GM23338 (cell line): ENCODE measurements at regions not wholly inside any gene's neighbourhood (a gene's known extent, or its start where the extent isn't known, plus 50 kb on each side); places are given as distances from the start of the nearest gene placed in this dataset.

Experiments used
- ATAC-seq: fragments of 200-7000 bp; cut with Tn5 transposase; 3 replicates; pipeline ENCODE4 v1.9.1; 2020
- DNase-seq: peaks from one replicate; pipeline ENCODE4 v3.0.0-alpha.2; 2015; ENCODE audit warnings: low spot score
- H2AFZ ChIP-seq: fragments of 200-600 bp; sonication (generic); 2 replicates; pipeline ENCODE4 v1.8.0; 2016; ENCODE audit warnings: antibody characterized with exemption, mild to moderate bottlenecking, moderate library complexity
- H3F3A ChIP-seq: fragments of 200-600 bp; sonication (generic); replicated peaks from 2 replicates; pipeline ENCODE4 v1.8.0; 2017; ENCODE audit warnings: antibody characterized with exemption, mixed run types, low read depth
- H3K27ac ChIP-seq: fragments of 200-600 bp; sonication (generic); 2 replicates; pipeline ENCODE4 v1.6.1; 2016; ENCODE audit warnings: low read depth
- H3K27me3 ChIP-seq: fragments of 200-600 bp; sonication (generic); 2 replicates; pipeline ENCODE4 v1.8.0; 2016; ENCODE audit warnings: mild to moderate bottlenecking, mixed run types, moderate library complexity; ENCODE audit not compliant: insufficient read depth
- H3K36me3 ChIP-seq: fragments of 200-600 bp; sonication (generic); 2 replicates; pipeline ENCODE4 v1.8.0; 2016; ENCODE audit warnings: mild to moderate bottlenecking; ENCODE audit not compliant: insufficient read depth
- H3K4me1 ChIP-seq: fragments of 200-600 bp; sonication (generic); 2 replicates; pipeline ENCODE4 v1.8.0; 2016; ENCODE audit warnings: mild to moderate bottlenecking, moderate library complexity; ENCODE audit not compliant: insufficient read depth
- H3K4me2 ChIP-seq: fragments of 200-600 bp; sonication (generic); 2 replicates; pipeline ENCODE4 v1.7.1; 2017; ENCODE audit warnings: mixed run types
- H3K4me3 ChIP-seq: fragments of 200-600 bp; sonication (generic); 2 replicates; pipeline ENCODE4 v1.6.1; 2016; ENCODE audit warnings: mixed run types
- H3K79me2 ChIP-seq: fragments of 200-600 bp; sonication (generic); replicated peaks from 2 replicates; pipeline ENCODE4 v1.8.0; 2017; ENCODE audit warnings: mild to moderate bottlenecking; ENCODE audit not compliant: insufficient read depth
- H3K9me2 ChIP-seq: fragments of 200-600 bp; sonication (generic); 2 replicates; pipeline ENCODE4 v1.8.0; 2017; ENCODE audit not compliant: insufficient read depth
- H4K20me1 ChIP-seq: fragments of 200-600 bp; sonication (generic); replicated peaks from 2 replicates; pipeline ENCODE4 v1.8.0; 2017; ENCODE audit warnings: mild to moderate bottlenecking; ENCODE audit not compliant: insufficient read depth
- H3K27ac Mint-ChIP-seq: 2 replicates; pipeline ENCODE4 v1.8.0; 2020; ENCODE audit warnings: inconsistent platforms, mild to moderate bottlenecking, moderate library complexity, mixed read lengths
- H3K27me3 Mint-ChIP-seq: 3 replicates; pipeline ENCODE4 v1.8.0; 2022; ENCODE audit warnings: low read depth, mild to moderate bottlenecking, moderate library complexity, mixed read lengths, inconsistent platforms; ENCODE audit not compliant: insufficient read depth, poor library complexity
- H3K36me3 Mint-ChIP-seq: 3 replicates; pipeline ENCODE4 v1.8.0; 2021; ENCODE audit warnings: low read depth, mild to moderate bottlenecking, inconsistent platforms, moderate library complexity, mixed read lengths
- H3K4me1 Mint-ChIP-seq: 3 replicates; pipeline ENCODE4 v1.8.0; 2020; ENCODE audit warnings: mild to moderate bottlenecking, inconsistent platforms, mixed read lengths
- H3K4me3 Mint-ChIP-seq: 3 replicates; pipeline ENCODE4 v1.8.0; 2021; ENCODE audit warnings: moderate library complexity, mild to moderate bottlenecking, inconsistent platforms, mixed read lengths
- H3K9me3 Mint-ChIP-seq: 3 replicates; pipeline ENCODE4 v1.8.0; 2020; ENCODE audit warnings: moderate library complexity, mild to moderate bottlenecking, inconsistent platforms, mixed read lengths
- CREB1 ChIP-seq: fragments of 250-450 bp; sonication (Bioruptor Pico); IDR thresholded peaks from 2 replicates; pipeline ENCODE4 v1.5.0; 2020; ENCODE audit warnings: low read depth, mild to moderate bottlenecking, moderate library complexity
- EZH2 ChIP-seq: fragments of 200-600 bp; sonication (generic); IDR thresholded peaks from one replicate; pipeline ENCODE4 v1.8.0; 2017; ENCODE audit warnings: antibody characterized with exemption, mild to moderate bottlenecking, low read depth; ENCODE audit not compliant: unreplicated experiment
- EZH2phosphoT487 ChIP-seq: fragments of 200-600 bp; sonication (generic); IDR thresholded peaks from one replicate; pipeline ENCODE4 v1.8.1; 2018; ENCODE audit warnings: antibody characterized with exemption; ENCODE audit not compliant: unreplicated experiment
- NANOG ChIP-seq: IDR thresholded peaks from 2 replicates; pipeline ENCODE4 v1.6.1; 2016; ENCODE audit warnings: antibody characterized with exemption, borderline replicate concordance
- STAT1 ChIP-seq: IDR thresholded peaks from one replicate; pipeline ENCODE4 v1.6.1; 2016; ENCODE audit warnings: antibody characterized with exemption; ENCODE audit not compliant: unreplicated experiment
- ZNF331 ChIP-seq: fragments of 250-450 bp; sonication (Bioruptor Pico); IDR thresholded peaks from 2 replicates; pipeline ENCODE4 v1.5.0; 2020; ENCODE audit warnings: low read depth, mild to moderate bottlenecking, moderate library complexity
- TF ChIP-seq, protein P1 (sequence below): fragments of 250-450 bp; sonication (Bioruptor Pico); IDR thresholded peaks from 2 replicates; pipeline ENCODE4 v1.5.0; 2020; ENCODE audit warnings: mild to moderate bottlenecking, moderate library complexity
- TF ChIP-seq, protein P2 (sequence below), 2 experiments: fragments of 200-600 bp in 1 of 2; sonication (generic) in 1 of 2; conservative IDR thresholded peaks; 2 replicates each; pipeline versions ENCODE4 v1.5.1 to v1.6.1; 2016 to 2017; ENCODE audit warnings: antibody characterized with exemption in 2 of 2, low read depth in 2 of 2, mild to moderate bottlenecking in 2 of 2, moderate library complexity in 1 of 2

DNA sequence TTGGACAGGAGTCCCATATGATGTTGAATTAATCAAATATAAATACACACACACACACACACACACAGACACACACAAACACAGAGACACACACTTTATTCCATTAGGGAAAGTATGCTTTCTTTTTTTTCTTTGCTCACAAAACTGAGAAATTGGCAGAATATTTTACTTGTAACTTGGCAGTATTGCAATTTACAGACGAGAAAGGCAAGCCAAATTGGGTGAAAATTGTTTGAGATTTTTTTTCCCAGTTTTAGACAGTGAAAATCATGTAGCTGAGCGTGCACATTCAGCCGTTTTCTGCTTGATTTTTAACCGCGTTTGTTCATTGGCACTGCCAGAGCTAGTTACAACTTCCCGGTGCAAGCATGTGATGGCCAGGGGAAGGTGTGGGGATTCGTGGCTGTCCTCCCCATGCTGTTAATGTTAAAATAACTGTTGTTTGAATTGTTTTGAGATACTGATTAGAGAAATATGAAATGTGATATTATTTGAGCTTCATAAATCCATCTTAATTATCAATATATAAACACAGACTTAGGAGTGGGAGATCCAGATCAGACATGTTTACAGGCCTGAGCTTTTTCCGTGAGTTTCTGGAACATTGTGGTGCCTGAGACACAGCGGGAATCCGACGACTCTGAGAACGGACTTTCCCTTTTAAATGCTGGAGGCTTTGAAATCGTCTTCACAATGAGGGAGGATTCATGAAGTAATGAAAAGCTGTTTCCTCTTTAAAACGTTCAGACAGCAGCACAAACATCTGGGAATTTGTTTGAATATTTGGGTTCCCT lies 125.5 kb downstream of the KCNRG start:
- H3K9me3 Mint-ChIP-seq = no peaks in the 10 kb centered on the region
- no peaks in the 10 kb centered on the region for H4K20me1 ChIP-seq
- H3K4me3 Mint-ChIP-seq = peak overlapping the region; percentile 9
- peaks cover 27% of the 10 kb centered on the region for H3K4me1 Mint-ChIP-seq
- no peaks in the 10 kb centered on the region for H3K36me3 ChIP-seq
- H3K4me3 ChIP-seq = peak overlapping the region; percentile 21
- H3K4me2 ChIP-seq = peak overlapping the region; percentile 60
- H3K27ac ChIP-seq = no peak overlapping the region
- H3K9me2 ChIP-seq = no peaks in the 10 kb centered on the region
- no peaks in the 10 kb centered on the region for H3F3A ChIP-seq
- peak; percentile 80 for ATAC-seq
- H2AFZ ChIP-seq = peak overlapping the region; percentile 1; the same call in 1 of the 2 replicates
- DNase-seq = peak; percentile 75
- no peaks in the 10 kb centered on the region for H3K79me2 ChIP-seq
- peaks cover 23% of the 10 kb centered on the region for H3K4me1 ChIP-seq
- H3K27me3 Mint-ChIP-seq = peaks cover 8% of the 10 kb centered on the region
- H3K27me3 ChIP-seq = peaks cover 19% of the 10 kb centered on the region
- TF ChIP-seq NANOG (peak; percentile 66; the same call in 1 of the 2 replicates), EZH2 (no peak)
- TF ChIP-seq, protein P1, sequence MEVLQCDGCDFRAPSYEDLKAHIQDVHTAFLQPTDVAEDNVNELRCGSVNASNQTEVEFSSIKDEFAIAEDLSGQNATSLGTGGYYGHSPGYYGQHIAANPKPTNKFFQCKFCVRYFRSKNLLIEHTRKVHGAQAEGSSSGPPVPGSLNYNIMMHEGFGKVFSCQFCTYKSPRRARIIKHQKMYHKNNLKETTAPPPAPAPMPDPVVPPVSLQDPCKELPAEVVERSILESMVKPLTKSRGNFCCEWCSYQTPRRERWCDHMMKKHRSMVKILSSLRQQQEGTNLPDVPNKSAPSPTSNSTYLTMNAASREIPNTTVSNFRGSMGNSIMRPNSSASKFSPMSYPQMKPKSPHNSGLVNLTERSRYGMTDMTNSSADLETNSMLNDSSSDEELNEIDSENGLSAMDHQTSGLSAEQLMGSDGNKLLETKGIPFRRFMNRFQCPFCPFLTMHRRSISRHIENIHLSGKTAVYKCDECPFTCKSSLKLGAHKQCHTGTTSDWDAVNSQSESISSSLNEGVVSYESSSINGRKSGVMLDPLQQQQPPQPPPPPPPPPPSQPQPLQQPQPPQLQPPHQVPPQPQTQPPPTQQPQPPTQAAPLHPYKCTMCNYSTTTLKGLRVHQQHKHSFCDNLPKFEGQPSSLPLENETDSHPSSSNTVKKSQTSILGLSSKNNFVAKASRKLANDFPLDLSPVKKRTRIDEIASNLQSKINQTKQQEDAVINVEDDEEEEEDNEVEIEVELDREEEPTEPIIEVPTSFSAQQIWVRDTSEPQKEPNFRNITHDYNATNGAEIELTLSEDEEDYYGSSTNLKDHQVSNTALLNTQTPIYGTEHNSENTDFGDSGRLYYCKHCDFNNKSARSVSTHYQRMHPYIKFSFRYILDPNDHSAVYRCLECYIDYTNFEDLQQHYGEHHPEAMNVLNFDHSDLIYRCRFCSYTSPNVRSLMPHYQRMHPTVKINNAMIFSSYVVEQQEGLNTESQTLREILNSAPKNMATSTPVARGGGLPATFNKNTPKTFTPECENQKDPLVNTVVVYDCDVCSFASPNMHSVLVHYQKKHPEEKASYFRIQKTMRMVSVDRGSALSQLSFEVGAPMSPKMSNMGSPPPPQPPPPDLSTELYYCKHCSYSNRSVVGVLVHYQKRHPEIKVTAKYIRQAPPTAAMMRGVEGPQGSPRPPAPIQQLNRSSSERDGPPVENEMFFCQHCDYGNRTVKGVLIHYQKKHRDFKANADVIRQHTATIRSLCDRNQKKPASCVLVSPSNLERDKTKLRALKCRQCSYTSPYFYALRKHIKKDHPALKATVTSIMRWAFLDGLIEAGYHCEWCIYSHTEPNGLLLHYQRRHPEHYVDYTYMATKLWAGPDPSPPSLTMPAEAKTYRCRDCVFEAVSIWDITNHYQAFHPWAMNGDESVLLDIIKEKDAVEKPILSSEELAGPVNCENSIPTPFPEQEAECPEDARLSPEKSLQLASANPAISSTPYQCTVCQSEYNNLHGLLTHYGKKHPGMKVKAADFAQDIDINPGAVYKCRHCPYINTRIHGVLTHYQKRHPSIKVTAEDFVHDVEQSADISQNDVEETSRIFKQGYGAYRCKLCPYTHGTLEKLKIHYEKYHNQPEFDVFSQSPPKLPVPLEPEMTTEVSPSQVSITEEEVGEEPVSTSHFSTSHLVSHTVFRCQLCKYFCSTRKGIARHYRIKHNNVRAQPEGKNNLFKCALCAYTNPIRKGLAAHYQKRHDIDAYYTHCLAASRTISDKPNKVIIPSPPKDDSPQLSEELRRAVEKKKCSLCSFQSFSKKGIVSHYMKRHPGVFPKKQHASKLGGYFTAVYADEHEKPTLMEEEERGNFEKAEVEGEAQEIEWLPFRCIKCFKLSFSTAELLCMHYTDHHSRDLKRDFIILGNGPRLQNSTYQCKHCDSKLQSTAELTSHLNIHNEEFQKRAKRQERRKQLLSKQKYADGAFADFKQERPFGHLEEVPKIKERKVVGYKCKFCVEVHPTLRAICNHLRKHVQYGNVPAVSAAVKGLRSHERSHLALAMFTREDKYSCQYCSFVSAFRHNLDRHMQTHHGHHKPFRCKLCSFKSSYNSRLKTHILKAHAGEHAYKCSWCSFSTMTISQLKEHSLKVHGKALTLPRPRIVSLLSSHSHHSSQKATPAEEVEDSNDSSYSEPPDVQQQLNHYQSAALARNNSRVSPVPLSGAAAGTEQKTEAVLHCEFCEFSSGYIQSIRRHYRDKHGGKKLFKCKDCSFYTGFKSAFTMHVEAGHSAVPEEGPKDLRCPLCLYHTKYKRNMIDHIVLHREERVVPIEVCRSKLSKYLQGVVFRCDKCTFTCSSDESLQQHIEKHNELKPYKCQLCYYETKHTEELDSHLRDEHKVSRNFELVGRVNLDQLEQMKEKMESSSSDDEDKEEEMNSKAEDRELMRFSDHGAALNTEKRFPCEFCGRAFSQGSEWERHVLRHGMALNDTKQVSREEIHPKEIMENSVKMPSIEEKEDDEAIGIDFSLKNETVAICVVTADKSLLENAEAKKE (CRISPR knock-in tag) = peak; percentile 61; the same call in 1 of the 2 replicates
- H3K36me3 Mint-ChIP-seq = no peaks in the 10 kb centered on the region
- peak overlapping the region; percentile 31; the same call in 1 of the 2 replicates for H3K27ac Mint-ChIP-seq

DNA sequence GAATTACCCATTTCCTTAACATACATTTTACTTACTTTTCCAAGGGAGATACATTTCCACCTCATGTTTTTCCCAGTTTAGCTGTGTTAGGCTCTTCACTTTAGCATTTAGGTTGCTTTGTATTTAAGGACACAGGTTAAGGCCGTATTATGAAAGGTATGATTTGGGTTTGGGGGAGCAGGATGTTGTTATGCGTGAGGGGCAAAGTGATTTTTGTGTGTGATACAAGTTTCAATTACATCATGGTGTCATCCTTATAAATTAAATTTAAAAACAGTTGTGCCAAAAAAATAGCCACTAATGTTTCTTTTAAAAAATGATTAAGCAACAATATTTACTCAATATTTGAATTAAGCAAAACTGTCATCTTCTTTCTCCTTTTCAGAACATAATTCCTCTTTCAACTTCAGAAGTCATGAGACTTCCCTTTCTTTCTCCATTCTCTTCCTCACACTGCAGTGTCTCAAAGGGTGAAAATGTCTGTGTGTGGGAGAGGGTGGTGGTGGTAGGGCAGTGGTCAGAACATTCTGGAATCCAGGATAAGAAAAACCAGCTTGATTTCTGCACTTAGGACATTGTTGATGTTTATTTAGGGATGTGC lies 126.2 kb downstream of the KCNRG start:
- no peak for DNase-seq
- peaks cover 12% of the 10 kb centered on the region for H3K27me3 ChIP-seq
- H3K27ac Mint-ChIP-seq = peak overlapping the region; percentile 31; the same call in 1 of the 2 replicates
- no peaks in the 10 kb centered on the region for H3K36me3 ChIP-seq
- peaks cover 23% of the 10 kb centered on the region for H3K4me1 ChIP-seq
- no peaks in the 10 kb centered on the region for H3K9me3 Mint-ChIP-seq
- H3K79me2 ChIP-seq = no peaks in the 10 kb centered on the region
- peaks cover 8% of the 10 kb centered on the region for H3K27me3 Mint-ChIP-seq
- no peaks in the 10 kb centered on the region for H4K20me1 ChIP-seq
- H3K36me3 Mint-ChIP-seq = no peaks in the 10 kb centered on the region
- H3K4me3 ChIP-seq = peak overlapping the region; percentile 21
- peak overlapping the region; percentile 9; the same call in 2 of the 3 replicates for H3K4me3 Mint-ChIP-seq
- no peaks in the 10 kb centered on the region for H3K9me2 ChIP-seq
- H3F3A ChIP-seq = no peaks in the 10 kb centered on the region
- H3K4me2 ChIP-seq = peak overlapping the region; percentile 60
- no peak; the same call in 2 of the 3 replicates for ATAC-seq
- no peak overlapping the region for H3K27ac ChIP-seq
- peaks cover 27% of the 10 kb centered on the region for H3K4me1 Mint-ChIP-seq
- H2AFZ ChIP-seq = no peak overlapping the region
- TF ChIP-seq ZNF331 (CRISPR knock-in tag) (no peak), EZH2phosphoT487 (no peak), STAT1 (no peak), CREB1 (CRISPR knock-in tag) (no peak)
- TF ChIP-seq, protein P2, sequence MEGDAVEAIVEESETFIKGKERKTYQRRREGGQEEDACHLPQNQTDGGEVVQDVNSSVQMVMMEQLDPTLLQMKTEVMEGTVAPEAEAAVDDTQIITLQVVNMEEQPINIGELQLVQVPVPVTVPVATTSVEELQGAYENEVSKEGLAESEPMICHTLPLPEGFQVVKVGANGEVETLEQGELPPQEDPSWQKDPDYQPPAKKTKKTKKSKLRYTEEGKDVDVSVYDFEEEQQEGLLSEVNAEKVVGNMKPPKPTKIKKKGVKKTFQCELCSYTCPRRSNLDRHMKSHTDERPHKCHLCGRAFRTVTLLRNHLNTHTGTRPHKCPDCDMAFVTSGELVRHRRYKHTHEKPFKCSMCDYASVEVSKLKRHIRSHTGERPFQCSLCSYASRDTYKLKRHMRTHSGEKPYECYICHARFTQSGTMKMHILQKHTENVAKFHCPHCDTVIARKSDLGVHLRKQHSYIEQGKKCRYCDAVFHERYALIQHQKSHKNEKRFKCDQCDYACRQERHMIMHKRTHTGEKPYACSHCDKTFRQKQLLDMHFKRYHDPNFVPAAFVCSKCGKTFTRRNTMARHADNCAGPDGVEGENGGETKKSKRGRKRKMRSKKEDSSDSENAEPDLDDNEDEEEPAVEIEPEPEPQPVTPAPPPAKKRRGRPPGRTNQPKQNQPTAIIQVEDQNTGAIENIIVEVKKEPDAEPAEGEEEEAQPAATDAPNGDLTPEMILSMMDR (conservative IDR thresholded peaks at IDR 0.05; ENCODE audit: low read depth in 2 of 2) = no peak
